GM21515 (cell line): ENCODE measurements at regions not wholly inside any gene's neighbourhood (a gene's known extent, or its start where the extent isn't known, plus 50 kb on each side); places are given as distances from the start of the nearest gene placed in this dataset.
"Not testable (repeated sequence)": the region's sequence is repeated elsewhere in the genome, so short reads cannot be mapped to it uniquely, and the experiment has no call there.

ENCODE experiments used
- ATAC-seq: cut with Tn5 transposase; IDR thresholded peaks from one replicate; pipeline ENCODE4 v1.9.1; 2021; ENCODE audit not compliant: unreplicated experiment

DNA sequence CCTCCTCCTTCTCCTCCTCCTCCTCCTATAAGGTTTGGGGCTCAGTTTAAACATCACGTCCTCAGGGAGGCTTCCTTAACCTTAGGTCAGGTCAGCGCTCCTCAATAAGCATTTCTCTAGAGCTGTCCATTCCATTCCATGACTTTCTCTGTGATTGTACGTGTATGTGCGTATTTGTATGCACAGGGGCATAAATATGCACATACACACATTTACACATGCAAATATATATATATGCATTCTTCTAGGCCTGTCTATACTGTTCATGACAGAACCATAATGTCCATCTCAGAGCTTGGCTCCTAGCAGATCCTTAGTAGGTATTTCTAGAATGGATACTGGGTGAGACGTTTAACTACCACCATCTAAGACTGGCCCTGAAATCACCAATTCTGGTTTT is 258.6 kb downstream of the STIM2 start:
- no peak for ATAC-seq

- no peak for ATAC-seq
Observed at GRCh38 chr4:27121830-27122229, 261.2 kb downstream of the STIM2 start.

GRCh38 chr4:27123123-27123768 is 262.6 kb downstream of the STIM2 start:
- ATAC-seq: no peak

- no peak for ATAC-seq
Observed at GRCh38 chr4:27123769-27124124, 263.1 kb downstream of the STIM2 start.

DNA sequence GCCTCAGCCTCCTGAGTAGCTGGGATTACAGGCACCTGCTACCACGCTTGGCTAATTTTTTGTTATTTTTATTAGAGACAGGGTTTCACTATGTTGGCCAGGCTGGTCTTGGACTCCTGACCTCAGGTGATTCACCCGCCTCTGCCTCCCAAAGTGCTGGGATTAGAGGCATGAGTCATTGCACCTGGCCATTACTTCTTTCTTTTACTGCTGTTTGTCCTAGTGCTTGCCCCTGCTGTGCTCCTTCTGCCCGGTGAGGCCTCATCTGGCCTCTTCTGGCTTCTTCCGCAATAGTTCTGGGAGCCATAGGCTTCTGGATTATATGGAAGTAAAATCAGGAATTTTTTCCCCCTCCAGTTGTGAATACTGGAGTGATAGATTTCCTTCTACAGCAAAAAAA is 266.3 kb downstream of the STIM2 start:
- ATAC-seq: not testable (repeated sequence)

- ATAC-seq: no peak
Observed at GRCh38 chr4:27128443-27128842, 267.8 kb downstream of the STIM2 start.

DNA sequence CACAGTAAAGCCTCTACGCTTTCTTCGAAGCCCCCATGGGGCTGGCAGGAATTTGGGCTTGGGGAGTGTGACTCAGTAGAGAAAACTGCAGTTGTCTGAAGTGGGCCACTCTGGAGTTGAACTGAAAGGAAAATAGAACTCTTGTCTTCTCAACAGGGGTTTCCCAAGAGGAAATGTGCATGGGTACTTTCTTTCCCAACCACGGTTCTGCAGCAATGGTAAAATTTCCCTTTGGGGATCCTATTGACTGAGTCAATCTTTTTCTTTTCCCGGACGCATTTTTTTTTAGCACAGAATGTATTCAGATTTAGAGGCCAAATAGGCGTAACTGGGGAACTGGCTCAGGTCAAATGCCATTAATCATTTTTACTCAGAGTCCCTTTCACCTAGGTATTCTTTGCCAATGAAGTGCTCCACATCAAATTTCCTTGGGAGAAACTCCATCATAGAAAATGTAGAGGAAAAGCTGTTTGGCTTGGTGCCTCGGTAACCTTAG is 269.3 kb downstream of the STIM2 start:
- no peak for ATAC-seq

DNA sequence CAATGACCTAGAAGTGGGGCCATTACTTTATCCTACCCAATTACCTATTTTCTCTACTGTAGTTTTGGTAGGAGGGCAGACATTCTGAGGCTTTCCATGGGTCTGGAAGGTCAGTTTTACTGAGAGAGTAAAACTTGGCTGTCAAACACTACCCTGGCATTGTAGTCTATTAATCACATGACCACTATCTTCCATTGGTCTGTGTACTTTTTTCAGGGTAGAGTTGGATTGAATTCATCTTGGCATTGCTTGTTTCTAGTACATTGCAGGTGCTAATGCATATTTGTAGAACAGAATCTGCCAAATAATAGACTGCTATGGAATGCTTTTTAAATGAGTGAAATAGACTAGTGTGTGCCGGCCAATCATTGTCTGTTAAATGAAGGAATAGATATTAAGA is 271.9 kb downstream of the STIM2 start:
- no peak for ATAC-seq

DNA sequence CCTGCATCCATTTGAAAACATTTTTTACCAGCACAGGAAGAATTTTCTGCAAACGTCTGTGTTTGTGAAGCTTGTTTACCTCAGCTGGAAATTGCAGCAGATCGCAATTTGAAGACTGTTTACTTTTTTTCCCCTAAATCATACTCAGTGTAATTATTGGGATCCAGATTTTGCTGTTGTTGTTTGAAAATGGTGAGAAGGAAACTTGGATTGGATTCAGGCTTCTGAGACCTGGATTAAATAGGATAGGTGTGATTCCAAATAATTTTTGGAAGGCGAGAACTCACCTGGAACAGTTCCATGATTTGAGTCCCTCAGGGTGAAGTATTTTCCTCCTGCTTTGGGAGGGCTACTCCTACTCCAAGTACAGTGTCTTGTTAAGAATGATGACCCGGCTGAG is 279.8 kb downstream of the STIM2 start:
- no peak for ATAC-seq

DNA sequence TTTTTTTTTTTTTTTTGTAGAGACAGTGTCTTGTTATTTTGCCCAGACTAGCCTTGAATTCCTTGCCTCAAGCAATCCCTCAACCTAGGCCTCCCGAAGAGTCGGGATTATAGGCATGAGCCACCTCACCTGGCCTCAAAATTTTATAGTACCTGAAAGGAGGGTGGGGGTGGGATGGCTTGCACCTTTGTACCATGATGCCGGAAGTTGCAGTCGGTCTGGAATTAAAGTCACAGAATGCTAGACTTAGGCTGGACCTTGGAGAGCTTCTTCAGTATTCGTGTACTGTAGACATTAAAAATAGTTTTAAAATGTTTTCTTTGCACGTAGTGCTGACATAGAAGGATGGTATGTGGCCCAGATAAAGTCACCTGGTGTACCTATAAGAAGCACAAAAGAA is 280.9 kb downstream of the STIM2 start:
- ATAC-seq: no peak

DNA sequence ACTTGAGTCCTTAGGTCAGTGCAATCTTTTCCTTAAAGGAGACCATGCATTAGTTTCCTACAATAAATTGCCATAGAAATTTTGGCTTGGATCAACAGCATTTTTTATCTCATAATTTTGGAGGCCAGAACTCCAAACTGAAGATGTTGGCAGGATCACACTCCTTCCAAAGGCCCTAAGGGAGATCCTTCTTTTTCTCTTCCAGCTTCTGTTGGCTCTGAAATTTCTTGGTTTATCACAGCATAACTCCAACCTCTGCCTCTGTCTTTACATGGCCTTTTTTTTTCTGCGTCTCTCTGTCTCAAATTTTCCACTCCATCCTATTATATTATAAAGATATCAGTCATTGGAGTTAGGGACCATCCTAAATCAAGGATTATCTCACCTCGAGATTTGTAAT is 282.2 kb downstream of the STIM2 start:
- no peak for ATAC-seq

GRCh38 chr4:27145597-27145996 is 285.0 kb downstream of the STIM2 start:
- no peak for ATAC-seq

DNA sequence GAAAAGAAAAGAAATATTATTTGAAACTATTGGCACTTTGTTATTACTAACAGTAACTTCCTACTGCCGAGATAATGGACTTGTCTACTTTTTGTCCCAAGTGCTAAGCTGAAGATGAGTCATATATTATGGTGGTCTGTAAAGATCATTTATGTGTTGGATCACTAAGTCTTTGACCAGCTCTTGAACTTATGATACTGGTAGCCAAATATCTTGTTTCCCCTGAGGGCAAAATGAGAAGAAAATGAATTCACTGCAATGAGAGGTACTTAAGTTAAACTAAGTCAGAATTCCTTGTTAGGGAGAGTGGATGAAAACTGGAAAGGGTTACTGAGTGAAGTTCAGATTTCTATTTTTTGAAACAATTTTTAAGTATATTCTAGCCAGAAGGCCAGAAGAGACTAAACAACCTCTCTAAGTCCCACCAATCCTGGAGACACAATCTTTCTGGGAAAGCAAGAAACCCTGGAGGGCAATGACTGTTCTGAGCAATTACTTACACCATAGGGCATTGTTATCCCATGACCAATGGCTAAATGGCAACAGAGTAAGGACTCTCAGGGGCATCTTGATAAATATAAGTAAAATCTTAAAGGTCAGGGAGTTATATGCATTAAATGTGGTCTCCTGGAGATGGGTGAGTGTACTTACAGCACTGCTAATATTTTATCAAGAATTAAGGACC is 287.7 kb downstream of the STIM2 start:
- no peak for ATAC-seq

GRCh38 chr4:27149541-27150212 is 289.0 kb downstream of the STIM2 start:
- no peak for ATAC-seq

- ATAC-seq: no peak
Observed at GRCh38 chr4:27152703-27153102, 292.1 kb downstream of the STIM2 start.

DNA sequence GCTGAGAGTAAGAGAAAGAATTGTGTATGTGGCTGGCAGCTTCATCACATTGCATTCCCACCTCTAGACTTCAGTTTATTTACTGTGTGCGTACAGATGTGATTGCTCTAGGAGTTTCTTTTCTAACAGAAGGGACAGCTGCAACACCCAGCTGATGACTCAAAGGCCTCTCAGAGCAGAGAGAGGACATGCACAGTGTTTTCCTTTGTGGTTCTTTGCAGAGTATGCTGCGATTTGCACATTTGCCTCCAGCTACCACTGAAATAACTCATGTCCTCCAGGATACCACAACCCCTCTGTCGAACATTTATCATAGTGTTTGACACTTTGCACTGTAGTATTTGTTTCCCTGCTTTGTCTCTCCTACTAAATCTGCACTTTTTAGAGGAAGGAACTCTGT is 294.1 kb downstream of the STIM2 start:
- no peak for ATAC-seq

DNA sequence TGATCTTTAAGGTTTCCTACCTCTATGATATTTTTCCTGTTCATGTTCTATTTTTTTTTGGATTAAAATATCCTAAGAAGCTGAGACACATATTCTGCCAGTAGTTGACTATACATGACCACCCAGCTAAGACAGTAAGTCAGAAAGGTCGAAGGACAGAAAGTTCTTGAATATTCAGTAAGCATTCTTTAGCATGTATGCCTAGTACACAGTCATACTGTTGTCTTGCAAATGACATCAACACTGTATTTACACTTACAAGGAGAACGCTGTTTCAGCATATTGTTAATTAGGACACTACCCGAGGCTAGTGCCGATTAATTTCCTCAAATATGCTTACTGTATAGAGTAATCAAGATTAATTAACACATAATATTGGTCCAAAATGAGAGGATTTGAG is 300.6 kb downstream of the STIM2 start:
- ATAC-seq: no peak

DNA sequence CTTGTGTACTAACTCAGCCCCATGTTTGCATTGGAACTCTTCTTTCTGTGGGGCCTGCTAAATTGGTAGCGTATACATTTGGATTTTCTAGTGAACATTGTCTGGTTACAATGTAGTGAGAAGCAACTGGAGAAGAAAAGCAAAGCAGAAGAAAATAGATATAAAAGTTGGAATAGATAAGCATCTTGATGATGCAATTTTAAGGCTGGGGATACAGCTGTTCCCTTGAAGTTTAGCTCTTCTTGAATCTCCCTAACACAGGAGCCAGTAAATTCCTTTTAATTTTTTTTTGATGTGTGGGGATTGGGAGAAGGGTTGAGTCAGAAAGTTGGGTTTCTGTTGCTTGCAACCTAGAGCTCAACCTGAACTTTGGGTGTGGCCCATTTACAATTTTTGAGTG is 308.1 kb downstream of the STIM2 start:
- no peak for ATAC-seq

DNA sequence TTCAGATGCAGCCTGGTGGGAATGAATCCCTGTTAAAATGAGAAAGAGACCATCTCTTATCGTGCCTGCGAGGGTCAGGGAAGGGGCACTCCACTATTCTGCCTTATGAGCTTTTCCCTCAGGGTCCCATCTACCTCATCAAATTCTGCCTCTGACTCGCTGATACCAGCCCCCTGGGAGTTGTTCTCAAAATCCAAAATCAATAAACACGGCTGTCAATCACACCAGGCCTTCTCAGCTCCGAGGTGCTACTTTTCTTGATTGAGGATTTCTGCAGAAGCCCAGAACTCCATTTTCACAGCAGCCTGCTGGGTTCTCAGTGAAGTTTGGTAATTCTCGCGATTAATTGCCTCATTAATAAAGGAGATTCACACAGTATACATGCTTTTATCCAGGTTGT is 312.6 kb downstream of the STIM2 start:
- ATAC-seq: no peak

DNA sequence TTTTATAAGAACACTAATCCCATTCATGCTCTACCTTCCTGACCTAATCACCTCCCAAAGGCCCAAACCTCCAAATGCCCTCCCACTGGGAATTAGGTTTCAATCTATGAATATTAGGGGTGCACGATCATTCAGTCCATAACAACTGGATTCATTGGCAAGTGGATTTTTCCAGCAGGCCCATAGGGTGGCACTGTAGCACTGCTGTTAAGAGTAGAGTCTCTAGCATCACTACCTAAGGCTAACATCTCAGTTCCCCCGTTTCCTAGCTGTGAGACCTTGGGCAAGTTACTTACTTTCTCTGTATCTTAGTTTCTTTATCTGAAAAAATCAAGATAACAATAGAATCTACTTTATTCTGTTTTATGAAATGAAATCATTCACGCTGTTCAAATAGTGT is 315.8 kb downstream of the STIM2 start:
- no peak for ATAC-seq

- no peak for ATAC-seq
Observed at GRCh38 chr4:27176881-27177280, 316.2 kb downstream of the STIM2 start.

- ATAC-seq: no peak
Observed at GRCh38 chr4:27178061-27178460, 317.4 kb downstream of the STIM2 start.
